HEK293 (cell line): ENCODE measurements at regions not wholly inside any gene's neighbourhood (a gene's known extent, or its start where the extent isn't known, plus 50 kb on each side); places are given as distances from the start of the nearest gene placed in this dataset.

Experiments used
- CTCF ChIA-PET: fragments of 350-600 bp; formaldehyde crosslinking; extraction: SDS; loops from one replicate; lab custom pipeline; 2021; ENCODE audit warnings: antibody characterized with exemption; lab: Yijun Ruan, JAX
- POLR2A ChIA-PET: fragments of 300-600 bp; formaldehyde crosslinking; extraction: SDS; loops from one replicate; lab custom pipeline; 2020; ENCODE audit warnings: antibody characterized with exemption, inconsistent platforms; lab: Yijun Ruan, JAX
- H3K27ac ChIP-seq: fragments of 200-500 bp; sonication (Bioruptor generic); 2 replicates; pipeline ENCODE4 v1.5.1; 2014; ENCODE audit warnings: low read depth, low read length, control low read depth, inconsistent platforms; ENCODE audit errors: extremely low read depth
- H3K36me3 ChIP-seq, 2 experiments: fragments of 200-500 bp in 1 of 2; sonication (Bioruptor generic) in 1 of 2; 1 replicate in 1 of 2; 2 replicates in 1 of 2; pipeline ENCODE4 v1.5.1; 2014 to 2017; ENCODE audit warnings: inconsistent platforms in 2 of 2, low read length in 2 of 2; ENCODE audit not compliant: control insufficient read depth in 2 of 2, insufficient read depth in 1 of 2
- H3K4me1 ChIP-seq: fragments of 200-500 bp; sonication (Bioruptor generic); 2 replicates; pipeline ENCODE4 v1.5.1; 2014; ENCODE audit warnings: mild to moderate bottlenecking, low read length, inconsistent platforms; ENCODE audit not compliant: control insufficient read depth, insufficient read depth
- H3K4me3 ChIP-seq: 2 replicates; pipeline ENCODE4 v1.5.1; 2011; ENCODE audit warnings: low read depth, mild to moderate bottlenecking, control low read depth, low read length, moderate library complexity
- H3K9me3 ChIP-seq: fragments of 200-500 bp; sonication (Bioruptor generic); 2 replicates; pipeline ENCODE4 v1.5.1; 2014; ENCODE audit warnings: low read depth, low read length, inconsistent platforms; ENCODE audit not compliant: control insufficient read depth, insufficient read depth
- GLI2 ChIP-seq: fragments of 450-650 bp; formaldehyde crosslinking; IDR thresholded peaks from 2 replicates; pipeline ENCODE4; 2017; ENCODE audit warnings: missing biosample characterization, missing genetic modification characterization, low read depth, borderline replicate concordance
- GLIS1 ChIP-seq: fragments of 450-650 bp; formaldehyde crosslinking; IDR thresholded peaks from 2 replicates; pipeline ENCODE4 v1.5.1; 2016; ENCODE audit warnings: missing biosample characterization, missing genetic modification characterization
- INSM2 ChIP-seq: fragments of 450-650 bp; formaldehyde crosslinking; IDR thresholded peaks from 2 replicates; pipeline ENCODE4 v1.5.1; 2016; ENCODE audit warnings: missing biosample characterization, missing genetic modification characterization
- KLF1 ChIP-seq: fragments of 450-650 bp; formaldehyde crosslinking; IDR thresholded peaks from 2 replicates; pipeline ENCODE4 v1.5.1; 2016; ENCODE audit warnings: missing biosample characterization, missing genetic modification characterization
- REPIN1 ChIP-seq: fragments of 450-650 bp; formaldehyde crosslinking; IDR thresholded peaks from 2 replicates; pipeline ENCODE4 v1.5.1; 2017; ENCODE audit warnings: missing biosample characterization, missing genetic modification characterization, low read depth
- ZFP41 ChIP-seq: fragments of 450-650 bp; formaldehyde crosslinking; IDR thresholded peaks from 2 replicates; pipeline ENCODE4 v1.5.1; 2016; ENCODE audit warnings: missing biosample characterization, missing genetic modification characterization, borderline replicate concordance
- ZNF138 ChIP-seq: fragments of 450-650 bp; formaldehyde crosslinking; IDR thresholded peaks from 2 replicates; pipeline ENCODE4 v1.5.1; 2016; ENCODE audit warnings: missing biosample characterization, missing genetic modification characterization, borderline replicate concordance
- ZNF26 ChIP-seq: fragments of 450-650 bp; formaldehyde crosslinking; IDR thresholded peaks from 2 replicates; pipeline ENCODE4 v1.5.1; 2016; ENCODE audit warnings: missing biosample characterization, missing genetic modification characterization
- ZNF324 ChIP-seq: fragments of 450-650 bp; formaldehyde crosslinking; IDR thresholded peaks from 2 replicates; pipeline ENCODE4 v1.5.1; 2016; ENCODE audit warnings: missing biosample characterization, missing genetic modification characterization
- ZNF394 ChIP-seq: fragments of 450-650 bp; formaldehyde crosslinking; IDR thresholded peaks from 2 replicates; pipeline ENCODE4 v1.5.1; 2016; ENCODE audit warnings: missing biosample characterization, missing genetic modification characterization, mild to moderate bottlenecking, moderate library complexity, borderline replicate concordance
- ZNF404 ChIP-seq: fragments of 450-650 bp; formaldehyde crosslinking; IDR thresholded peaks from 2 replicates; pipeline ENCODE4 v1.5.1; 2017; ENCODE audit warnings: missing biosample characterization, missing genetic modification characterization
- ZNF488 ChIP-seq: fragments of 450-650 bp; formaldehyde crosslinking; IDR thresholded peaks from 2 replicates; pipeline ENCODE4 v1.5.1; 2016; ENCODE audit warnings: missing biosample characterization, missing genetic modification characterization
- ZNF549 ChIP-seq: fragments of 450-650 bp; IDR thresholded peaks from 2 replicates; pipeline ENCODE4 v1.5.1; 2018; ENCODE audit warnings: missing biosample characterization, missing genetic modification characterization, mild to moderate bottlenecking, inconsistent platforms, moderate library complexity
- ZNF560 ChIP-seq: fragments of 450-650 bp; formaldehyde crosslinking; IDR thresholded peaks from 2 replicates; pipeline ENCODE4 v1.5.1; 2017; ENCODE audit warnings: missing biosample characterization, missing genetic modification characterization, borderline replicate concordance
- ZNF561 ChIP-seq: fragments of 450-650 bp; IDR thresholded peaks from 2 replicates; pipeline ENCODE4 v1.5.1; 2018; ENCODE audit warnings: missing biosample characterization, missing genetic modification characterization, borderline replicate concordance
- ZNF571 ChIP-seq: fragments of 450-650 bp; formaldehyde crosslinking; IDR thresholded peaks from 2 replicates; pipeline ENCODE4 v1.5.0; 2017; ENCODE audit warnings: missing biosample characterization, missing genetic modification characterization
- ZNF596 ChIP-seq: fragments of 450-650 bp; IDR thresholded peaks from 2 replicates; pipeline ENCODE4 v1.5.0; 2018; ENCODE audit warnings: missing biosample characterization, mild to moderate bottlenecking, missing genetic modification characterization, moderate library complexity
- ZNF677 ChIP-seq: fragments of 450-650 bp; IDR thresholded peaks from 2 replicates; pipeline ENCODE4 v1.5.0; 2018; ENCODE audit warnings: missing biosample characterization, mild to moderate bottlenecking, missing genetic modification characterization, moderate library complexity
- ZNF785 ChIP-seq: fragments of 450-650 bp; formaldehyde crosslinking; IDR thresholded peaks from 2 replicates; pipeline ENCODE4 v1.5.1; 2016; ENCODE audit warnings: missing biosample characterization, missing genetic modification characterization
- ZSCAN23 ChIP-seq: fragments of 450-650 bp; formaldehyde crosslinking; IDR thresholded peaks from 2 replicates; pipeline ENCODE4 v1.5.1; 2016; ENCODE audit warnings: missing biosample characterization, missing genetic modification characterization
- TF ChIP-seq, protein P1 (sequence below): fragments of 450-650 bp; formaldehyde crosslinking; IDR thresholded peaks from 2 replicates; pipeline ENCODE4 v1.5.1; 2017; ENCODE audit warnings: missing biosample characterization, missing genetic modification characterization
- TF ChIP-seq, protein P2 (sequence below): fragments of 450-650 bp; formaldehyde crosslinking; IDR thresholded peaks from 2 replicates; pipeline ENCODE4 v1.5.1; 2016; ENCODE audit warnings: missing biosample characterization, missing genetic modification characterization
- TF ChIP-seq, protein P3 (sequence below): fragments of 450-650 bp; formaldehyde crosslinking; IDR thresholded peaks from 2 replicates; pipeline ENCODE4 v1.5.1; 2017; ENCODE audit warnings: missing biosample characterization, missing genetic modification characterization

GRCh38 chr1:203934027-203934426 lies 72.6 kb downstream of the SNRPE start:
- no peaks in the 10 kb centered on the region for H3K9me3 ChIP-seq
- TF ChIP-seq ZNF596 (tag by site-specific recombination) (no peak), GLI2 (tag by site-specific recombination) (no peak), ZNF571 (no peak), ZNF785 (no peak), ZNF488 (no peak), ZNF560 (tag by site-specific recombination) (no peak), ZNF138 (tag by site-specific recombination) (no peak), KLF1 (tag by site-specific recombination) (no peak), ZNF404 (tag by site-specific recombination) (no peak), GLIS1 (tag by site-specific recombination) (no peak), ZNF677 (tag by site-specific recombination) (no peak), ZNF561 (no peak), REPIN1 (tag by site-specific recombination) (no peak), INSM2 (tag by site-specific recombination) (no peak)
- TF ChIP-seq, protein P1, sequence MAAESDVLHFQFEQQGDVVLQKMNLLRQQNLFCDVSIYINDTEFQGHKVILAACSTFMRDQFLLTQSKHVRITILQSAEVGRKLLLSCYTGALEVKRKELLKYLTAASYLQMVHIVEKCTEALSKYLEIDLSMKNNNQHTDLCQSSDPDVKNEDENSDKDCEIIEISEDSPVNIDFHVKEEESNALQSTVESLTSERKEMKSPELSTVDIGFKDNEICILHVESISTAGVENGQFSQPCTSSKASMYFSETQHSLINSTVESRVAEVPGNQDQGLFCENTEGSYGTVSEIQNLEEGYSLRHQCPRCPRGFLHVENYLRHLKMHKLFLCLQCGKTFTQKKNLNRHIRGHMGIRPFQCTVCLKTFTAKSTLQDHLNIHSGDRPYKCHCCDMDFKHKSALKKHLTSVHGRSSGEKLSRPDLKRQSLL (tag by site-specific recombination): no peak
- CTCF ChIA-PET: interaction anchor here (2.3 kb wide), 1 partner anchor 195 kb away, joined by 8 read pairs; no protein-coding TSS in a partner anchor
- no peak overlapping the region for H3K27ac ChIP-seq
- H3K4me3 ChIP-seq: no peak overlapping the region
- H3K36me3 ChIP-seq: no peaks in the 10 kb centered on the region
- H3K4me1 ChIP-seq: no peaks in the 10 kb centered on the region
- POLR2A ChIA-PET: no interaction called here

DNA sequence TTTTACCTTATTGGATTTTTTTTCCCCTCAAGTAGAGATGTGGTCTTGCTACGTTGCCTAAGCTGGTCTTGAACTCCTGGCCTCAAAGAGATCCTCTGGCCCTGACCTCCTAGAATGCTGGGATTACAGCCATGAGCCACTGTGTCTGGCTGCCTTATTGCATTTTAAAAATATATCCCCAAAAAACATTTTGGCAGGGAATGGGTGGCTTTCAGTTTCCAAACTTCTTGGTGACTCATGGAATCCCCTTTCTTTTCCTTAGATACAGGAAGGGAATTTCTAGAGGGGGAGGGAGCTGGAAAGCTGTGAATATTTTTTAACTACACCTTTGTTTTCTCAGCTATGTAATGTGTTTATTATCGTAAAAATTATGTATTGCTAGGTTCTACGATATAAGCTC lies 73.3 kb downstream of the SNRPE start:
- no peak overlapping the region for H3K27ac ChIP-seq
- TF ChIP-seq ZNF394 (tag by site-specific recombination): no peak
- CTCF ChIA-PET: interaction anchor here (1.2 to 2.3 kb wide), 2 partner anchors 64 to 194 kb away, joined by 3 to 8 read pairs; no protein-coding TSS in a partner anchor
- no peak overlapping the region for H3K4me3 ChIP-seq
- H3K36me3 ChIP-seq: no peaks in the 10 kb centered on the region
- H3K4me1 ChIP-seq: no peaks in the 10 kb centered on the region
- POLR2A ChIA-PET: no interaction called here
- H3K9me3 ChIP-seq: no peaks in the 10 kb centered on the region

DNA sequence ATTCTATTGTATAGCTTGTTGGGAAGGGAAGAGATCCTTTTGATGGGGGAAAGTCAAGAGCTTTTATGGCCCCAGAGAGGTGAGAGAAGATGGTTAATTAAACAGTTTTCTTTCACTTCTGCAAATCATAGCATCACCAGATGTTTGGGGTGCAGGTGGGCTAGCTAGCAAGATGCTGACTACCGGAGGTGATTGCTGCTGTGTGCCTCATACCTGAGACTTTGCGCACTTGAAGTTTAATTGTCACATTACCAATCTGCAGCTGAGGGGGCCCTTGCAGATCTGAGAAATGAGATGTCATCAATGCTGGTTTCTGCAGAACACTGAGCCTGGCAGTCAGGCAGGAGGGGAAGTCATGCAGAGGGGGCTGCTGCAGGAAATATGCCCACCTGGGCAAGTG lies 73.9 kb downstream of the SNRPE start:
- ChIA-PET POLR2A (no interaction called here), CTCF (interaction anchor here (0.6 to 2.3 kb wide), 3 partner anchors 31 to 193 kb away, joined by 3 to 8 read pairs (median 3); no protein-coding TSS in a partner anchor)
- Histone ChIP-seq H3K4me1 (no peaks in the 10 kb centered on the region), H3K4me3 (no peak overlapping the region), H3K36me3 (no peaks in the 10 kb centered on the region), H3K9me3 (no peaks in the 10 kb centered on the region), H3K27ac (no peak overlapping the region)
- TF ChIP-seq, protein P2, sequence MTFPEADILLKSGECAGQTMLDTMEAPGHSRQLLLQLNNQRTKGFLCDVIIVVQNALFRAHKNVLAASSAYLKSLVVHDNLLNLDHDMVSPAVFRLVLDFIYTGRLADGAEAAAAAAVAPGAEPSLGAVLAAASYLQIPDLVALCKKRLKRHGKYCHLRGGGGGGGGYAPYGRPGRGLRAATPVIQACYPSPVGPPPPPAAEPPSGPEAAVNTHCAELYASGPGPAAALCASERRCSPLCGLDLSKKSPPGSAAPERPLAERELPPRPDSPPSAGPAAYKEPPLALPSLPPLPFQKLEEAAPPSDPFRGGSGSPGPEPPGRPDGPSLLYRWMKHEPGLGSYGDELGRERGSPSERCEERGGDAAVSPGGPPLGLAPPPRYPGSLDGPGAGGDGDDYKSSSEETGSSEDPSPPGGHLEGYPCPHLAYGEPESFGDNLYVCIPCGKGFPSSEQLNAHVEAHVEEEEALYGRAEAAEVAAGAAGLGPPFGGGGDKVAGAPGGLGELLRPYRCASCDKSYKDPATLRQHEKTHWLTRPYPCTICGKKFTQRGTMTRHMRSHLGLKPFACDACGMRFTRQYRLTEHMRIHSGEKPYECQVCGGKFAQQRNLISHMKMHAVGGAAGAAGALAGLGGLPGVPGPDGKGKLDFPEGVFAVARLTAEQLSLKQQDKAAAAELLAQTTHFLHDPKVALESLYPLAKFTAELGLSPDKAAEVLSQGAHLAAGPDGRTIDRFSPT (tag by site-specific recombination): no peak
- no peak for TF ChIP-seq ZNF26 (tag by site-specific recombination)
- no peak for TF ChIP-seq ZSCAN23
- no peak for TF ChIP-seq ZNF324 (tag by site-specific recombination)
- TF ChIP-seq KLF1 (tag by site-specific recombination): no peak
- no peak for TF ChIP-seq ZNF138 (tag by site-specific recombination)
- no peak for TF ChIP-seq ZFP41 (tag by site-specific recombination)
- TF ChIP-seq, protein P3, sequence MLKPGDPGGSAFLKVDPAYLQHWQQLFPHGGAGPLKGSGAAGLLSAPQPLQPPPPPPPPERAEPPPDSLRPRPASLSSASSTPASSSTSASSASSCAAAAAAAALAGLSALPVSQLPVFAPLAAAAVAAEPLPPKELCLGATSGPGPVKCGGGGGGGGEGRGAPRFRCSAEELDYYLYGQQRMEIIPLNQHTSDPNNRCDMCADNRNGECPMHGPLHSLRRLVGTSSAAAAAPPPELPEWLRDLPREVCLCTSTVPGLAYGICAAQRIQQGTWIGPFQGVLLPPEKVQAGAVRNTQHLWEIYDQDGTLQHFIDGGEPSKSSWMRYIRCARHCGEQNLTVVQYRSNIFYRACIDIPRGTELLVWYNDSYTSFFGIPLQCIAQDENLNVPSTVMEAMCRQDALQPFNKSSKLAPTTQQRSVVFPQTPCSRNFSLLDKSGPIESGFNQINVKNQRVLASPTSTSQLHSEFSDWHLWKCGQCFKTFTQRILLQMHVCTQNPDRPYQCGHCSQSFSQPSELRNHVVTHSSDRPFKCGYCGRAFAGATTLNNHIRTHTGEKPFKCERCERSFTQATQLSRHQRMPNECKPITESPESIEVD (tag by site-specific recombination): no peak
- no peak for TF ChIP-seq ZNF549 (tag by site-specific recombination)
- TF ChIP-seq GLIS1 (tag by site-specific recombination): no peak
